GM18907 (cell line): ENCODE measurements at regions not wholly inside any gene's neighbourhood (a gene's known extent, or its start where the extent isn't known, plus 50 kb on each side); places are given as distances from the start of the nearest gene placed in this dataset.

Experiments used
- ATAC-seq: cut with Tn5 transposase; IDR thresholded peaks from one replicate; pipeline ENCODE4 v1.9.1; 2021; ENCODE audit warnings: mild to moderate bottlenecking, moderate library complexity; ENCODE audit not compliant: unreplicated experiment

DNA sequence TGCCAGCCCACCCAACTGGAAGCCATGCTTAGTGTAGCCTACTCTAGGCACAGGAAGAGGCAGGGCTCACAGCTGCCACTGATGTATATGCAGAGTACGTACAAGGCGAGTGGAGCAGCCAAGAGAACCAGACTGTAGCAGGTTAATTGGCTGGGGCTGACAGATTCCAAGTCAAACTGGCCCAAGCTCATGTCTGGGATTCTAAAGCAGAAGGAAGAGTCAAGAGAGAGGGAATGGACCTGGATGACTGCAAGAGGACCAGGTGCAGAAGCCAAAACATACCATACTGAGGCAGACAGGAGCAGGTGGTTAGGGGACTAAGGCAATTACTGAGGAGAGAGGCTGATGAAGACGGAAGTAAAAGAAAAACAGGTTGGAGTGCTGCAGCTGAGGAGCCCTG, 51.3 kb upstream of the LRRN2 start:
- ATAC-seq: no peak

DNA sequence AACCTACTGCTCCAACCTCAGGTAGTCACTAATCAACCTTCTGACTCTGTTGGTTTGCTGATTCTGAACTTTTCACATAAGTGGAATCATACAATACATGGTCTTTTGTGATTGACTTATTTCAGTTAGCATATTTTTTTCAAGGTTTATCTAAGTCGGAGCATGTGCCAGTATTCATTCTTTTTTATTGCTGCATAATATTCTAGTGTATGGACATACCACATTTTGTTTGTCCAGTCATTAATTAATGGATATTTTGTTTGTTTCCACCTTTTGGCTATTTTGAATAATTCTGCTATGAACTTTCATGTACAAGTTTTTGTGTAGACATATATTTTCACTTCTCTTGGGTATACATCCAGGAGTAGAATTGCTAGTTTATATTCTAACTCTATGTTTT, 53.0 kb upstream of the LRRN2 start:
- ATAC-seq: no peak

DNA sequence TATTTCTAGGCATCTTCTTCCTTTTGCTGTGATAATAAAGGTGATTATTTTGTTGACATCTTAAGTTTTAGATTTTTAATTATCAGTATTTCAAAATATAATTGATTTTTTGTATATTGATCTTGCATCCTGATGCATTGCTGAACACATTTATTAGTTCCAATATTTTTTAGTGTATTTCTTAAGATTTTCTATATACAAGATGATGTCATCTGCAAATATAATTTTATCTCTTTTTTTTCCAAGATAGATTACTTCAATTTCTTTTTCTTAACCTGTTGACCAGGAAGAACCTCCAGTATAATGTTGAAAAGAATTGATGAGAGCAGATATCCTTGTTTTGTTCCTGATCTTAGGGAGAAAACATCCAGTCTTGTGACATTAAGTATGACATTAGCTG, 54.8 kb upstream of the LRRN2 start:
- no peak for ATAC-seq

DNA sequence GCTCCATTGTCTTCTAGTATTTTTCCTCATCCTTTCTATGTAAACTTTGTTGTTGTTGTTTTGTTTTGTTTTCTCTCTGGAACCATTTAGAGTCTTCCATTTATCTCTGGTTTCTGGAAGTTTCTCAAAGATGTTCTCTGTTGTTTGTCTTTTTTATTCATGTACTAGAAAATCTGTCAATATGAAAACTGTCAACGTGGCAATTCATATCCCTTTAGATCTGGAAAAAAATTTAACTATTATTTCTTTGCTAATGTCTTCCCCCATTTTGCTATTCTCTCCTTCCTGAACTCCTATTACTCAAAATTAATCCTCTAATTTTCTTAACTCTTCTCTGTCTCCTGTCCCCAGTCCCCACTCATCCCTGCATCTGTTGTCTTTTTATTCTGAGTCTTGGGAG, 55.9 kb upstream of the LRRN2 start:
- ATAC-seq: no peak

DNA sequence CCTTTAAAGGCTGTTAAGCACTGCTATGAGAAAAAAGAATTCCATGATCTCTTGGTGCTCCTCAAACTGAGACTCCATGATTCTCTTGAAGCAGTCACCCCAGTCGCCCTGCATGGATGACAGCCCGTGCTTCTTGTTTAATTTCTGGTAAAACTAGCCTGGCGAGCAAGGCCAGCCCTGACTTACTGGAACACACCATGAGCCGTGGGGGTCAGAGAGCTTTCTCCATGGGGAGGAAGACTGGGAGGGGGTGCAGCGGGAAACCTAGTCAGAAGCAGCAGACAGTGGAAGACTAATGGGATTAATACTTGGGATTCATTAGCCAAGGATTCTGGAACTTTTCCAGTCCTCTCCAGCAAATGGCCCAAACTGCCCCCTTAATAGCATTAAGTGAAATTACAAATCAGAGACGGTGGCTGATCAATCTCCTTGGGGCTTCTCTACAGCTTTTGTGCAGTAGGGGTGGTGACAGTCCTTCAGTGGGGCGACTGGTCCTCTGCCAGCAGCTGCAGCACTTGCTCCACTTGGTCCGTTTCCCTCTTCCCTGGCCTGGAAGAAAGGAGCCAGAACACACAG, 57.2 kb upstream of the LRRN2 start:
- ATAC-seq: no peak

DNA sequence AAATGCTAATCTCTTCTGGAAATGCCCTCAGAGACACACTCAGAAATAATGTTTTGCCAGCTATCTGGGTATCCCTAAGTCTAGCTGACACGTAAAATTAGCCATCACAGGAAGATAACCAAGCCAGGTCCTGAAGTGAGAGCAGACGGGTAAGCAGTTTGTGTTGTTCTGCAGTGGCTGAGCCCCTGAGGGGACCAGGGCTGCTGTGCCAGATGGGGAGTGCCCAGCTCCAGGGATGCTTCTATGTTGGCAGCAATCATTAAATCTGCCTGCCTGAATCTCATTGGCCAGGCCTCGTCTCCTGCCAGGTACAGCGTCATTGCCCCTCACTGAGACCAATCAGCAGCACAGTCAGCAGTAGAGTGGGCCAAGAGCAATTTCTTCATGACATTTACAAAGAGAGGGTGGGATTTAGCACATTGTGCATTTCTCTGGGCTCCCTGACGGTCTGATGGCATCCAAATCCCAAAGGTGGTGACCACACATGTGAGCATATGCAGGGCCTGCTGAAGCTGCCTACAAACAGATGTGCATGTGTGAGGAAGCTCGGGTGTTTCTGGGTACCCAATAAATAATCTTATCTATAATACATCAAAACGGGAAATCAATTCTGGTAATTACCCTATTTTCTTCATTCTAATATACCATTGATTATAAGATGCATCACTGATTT, 58.7 kb upstream of the LRRN2 start:
- ATAC-seq: no peak

DNA sequence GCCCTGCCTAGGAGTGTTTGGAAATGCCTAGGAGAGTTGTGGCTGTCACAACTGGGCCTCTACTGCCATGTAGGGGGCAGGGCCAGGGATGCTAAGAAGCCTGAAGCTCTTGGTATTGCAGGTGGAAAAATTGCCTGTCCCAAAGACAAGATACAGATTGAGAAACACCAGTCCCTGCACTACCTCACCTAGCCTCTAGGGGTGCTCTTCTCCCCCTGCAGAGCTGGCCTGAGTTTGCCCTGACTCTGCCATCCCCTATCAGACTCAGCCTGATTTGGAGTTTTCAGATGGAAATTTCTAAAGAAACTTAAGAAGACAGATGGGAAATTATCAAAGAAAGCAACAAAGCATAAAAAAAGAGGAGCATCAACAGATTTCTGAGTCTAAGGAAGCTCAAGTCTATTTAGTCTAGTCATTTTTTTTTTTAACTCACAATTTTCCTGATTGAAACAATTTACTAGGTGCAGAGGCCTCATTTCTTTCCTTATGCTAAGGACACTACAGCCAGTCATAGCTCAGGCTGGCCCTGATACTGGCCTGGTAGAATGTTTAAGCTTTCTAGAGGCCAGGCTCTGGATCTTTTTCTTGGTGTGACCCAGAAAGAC, 61.4 kb upstream of the LRRN2 start:
- no peak for ATAC-seq

DNA sequence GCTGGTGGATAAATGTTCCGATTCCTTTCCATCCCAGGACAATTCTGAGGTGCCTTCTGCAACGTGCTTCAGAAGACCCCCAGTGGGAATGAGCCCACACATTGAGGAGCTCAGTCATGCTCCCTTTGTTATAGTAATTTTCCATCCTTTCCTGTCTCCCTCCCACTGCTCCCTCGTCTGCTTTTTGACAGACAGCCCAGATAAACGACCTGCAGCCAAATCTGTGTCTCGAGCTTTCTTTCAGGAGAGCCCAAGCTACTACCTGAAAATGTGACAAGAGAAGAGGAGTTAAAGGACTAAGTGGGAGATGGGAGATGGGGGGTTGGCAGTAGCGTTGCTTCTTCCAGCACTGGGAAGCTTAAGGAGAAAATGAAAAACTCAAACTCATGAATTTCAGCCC, 65.9 kb upstream of the LRRN2 start:
- ATAC-seq: no peak

DNA sequence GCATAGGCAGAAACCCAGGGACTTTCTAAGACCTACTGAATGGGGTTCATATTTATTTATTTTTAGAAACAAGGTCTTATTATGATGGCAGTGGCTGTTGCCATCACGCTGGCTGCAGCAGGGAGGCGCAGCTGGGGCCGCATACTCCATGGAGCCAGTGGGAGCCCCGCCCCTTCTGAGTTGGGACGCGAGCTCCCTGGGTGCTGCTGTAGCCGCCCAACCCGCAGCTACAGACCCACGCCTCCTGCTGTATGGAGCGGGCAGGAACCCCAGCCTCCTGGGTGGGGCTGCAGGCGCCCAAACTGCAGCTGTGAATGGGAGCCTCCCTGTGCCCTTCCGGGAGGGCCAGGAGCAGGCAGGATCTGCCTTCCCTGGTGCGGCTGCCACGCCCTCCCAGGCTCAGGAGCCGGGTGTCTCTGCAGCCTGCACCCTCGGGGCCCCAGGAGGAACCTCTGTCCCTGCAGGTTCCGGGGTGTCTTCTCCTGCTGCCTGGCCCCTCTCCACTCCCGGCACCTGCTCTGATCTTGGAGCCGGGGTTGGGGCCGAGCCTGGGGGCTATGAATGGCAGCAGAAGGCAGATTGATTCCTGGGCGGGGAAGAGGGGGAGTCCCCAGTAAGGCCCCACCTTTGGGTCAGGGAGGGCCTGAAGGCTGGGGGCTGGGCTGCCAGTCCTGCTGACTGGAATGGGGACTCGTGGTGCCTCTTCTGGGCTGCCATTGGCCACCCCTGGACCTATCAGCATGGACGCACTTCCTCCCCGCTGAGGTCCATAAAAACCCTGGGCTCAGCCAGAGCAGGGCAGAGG, 66.5 kb upstream of the LRRN2 start:
- ATAC-seq: no peak

DNA sequence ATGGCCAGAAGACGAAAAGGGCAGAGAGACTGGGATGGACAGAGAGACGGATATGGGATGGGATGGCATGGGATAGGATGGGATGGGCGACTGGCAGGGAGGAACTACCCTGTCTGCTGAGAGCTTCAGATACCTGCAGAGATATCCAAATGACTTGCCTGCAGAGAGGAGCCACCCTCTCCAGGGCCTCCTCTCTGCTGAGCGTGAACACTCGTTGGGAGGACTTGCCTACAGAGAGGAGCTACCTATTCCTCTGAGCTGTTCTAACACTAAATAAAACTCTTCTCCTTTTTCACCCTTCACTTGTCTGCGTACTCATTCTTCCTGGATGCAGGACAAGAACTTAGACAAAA, 67.1 kb upstream of the LRRN2 start:
- no peak for ATAC-seq

DNA sequence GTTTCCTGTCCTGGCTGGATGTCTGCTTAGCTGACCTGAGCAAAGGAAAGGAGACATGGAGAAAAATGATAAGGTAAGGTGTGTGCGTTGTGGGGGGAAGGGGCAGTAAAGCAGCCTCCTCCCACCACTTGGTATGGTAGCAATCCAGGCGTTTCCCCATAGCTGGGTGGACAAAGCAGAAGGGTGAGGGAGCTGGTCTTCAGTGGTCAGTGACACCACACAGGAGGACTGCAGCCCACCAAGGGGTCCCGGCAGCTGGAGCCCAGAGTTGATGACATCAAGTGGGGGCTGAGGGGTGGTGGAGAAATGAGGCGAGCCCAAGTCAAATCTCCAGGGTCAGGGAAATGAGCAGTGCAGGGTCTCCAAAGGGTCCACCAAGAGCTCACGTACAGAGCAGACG, 69.3 kb upstream of the LRRN2 start:
- ATAC-seq: no peak

DNA sequence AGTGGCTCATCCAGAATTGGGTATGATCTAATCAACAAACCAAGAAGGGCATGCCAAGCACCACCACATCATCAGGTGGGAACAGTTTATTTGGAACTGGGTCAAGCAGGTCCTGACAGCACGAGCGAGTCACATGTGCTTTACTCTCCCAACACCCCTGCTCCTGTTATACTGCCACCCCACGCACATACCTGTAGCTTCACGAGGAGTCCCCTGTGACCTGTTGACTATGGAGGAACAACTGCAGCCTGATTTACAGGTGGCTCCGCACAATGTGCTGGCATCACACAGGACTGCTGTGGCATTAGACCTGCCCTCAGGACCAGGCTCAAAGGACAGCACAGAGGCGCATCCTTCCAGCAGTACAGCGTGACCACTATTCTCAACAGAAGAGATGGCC, 70.8 kb upstream of the LRRN2 start:
- no peak for ATAC-seq

DNA sequence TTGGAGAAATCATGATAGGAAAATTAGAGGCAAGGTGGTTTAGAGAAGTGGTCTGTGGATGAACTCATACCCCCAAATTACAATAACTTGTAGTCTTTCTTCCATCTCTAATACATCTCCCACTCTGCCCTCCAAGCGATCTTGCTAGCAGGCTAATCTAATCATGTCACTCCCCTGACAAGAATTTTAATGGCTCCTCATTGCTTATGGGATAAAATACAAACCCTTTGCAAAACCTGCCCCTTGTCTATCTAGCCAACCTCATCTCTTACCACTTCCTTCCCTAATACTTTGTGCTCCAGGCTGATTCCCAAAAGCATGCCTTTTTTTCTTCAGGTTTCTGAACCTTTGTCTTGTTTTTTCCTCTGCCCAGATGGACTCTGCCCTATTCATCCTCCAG, 71.3 kb upstream of the LRRN2 start:
- no peak for ATAC-seq

DNA sequence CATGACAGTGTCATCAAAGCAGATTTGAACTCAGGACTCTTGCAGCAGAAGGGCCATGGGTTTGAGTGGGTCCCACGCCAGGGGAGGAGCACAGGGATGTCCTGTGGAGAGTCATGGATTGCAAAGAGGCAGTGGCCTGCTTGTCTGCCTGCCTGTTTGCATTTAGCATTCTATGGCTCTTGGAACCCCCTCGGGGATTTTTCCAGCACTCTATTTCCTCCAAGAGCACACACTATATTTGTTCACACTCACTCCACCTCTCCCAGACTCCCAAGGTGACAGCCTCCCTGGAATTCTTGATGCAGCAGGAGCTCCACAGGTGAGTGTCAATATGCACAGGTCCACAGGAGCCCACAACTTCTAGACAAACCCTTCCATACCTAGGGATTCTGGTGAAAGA, 73.1 kb upstream of the LRRN2 start:
- no peak for ATAC-seq

DNA sequence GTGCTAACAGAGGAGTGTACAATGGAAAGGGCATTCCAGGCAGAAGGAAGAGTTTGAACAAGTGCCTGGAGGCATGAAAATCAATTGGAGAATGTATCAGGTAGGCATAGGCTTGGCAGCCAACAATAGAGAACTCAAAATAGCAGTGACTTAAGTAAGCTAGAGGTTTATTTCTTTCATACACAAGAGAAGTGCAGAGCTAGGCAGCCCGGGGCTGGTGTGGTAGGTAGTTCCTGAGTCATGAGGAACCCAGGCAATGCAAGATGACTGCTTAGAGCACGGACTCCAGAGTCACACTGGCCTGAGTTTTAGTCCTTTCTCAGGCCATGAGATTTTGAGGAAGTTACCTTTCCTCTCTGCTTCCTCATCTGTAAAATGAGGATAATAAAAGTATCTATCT, 74.8 kb upstream of the LRRN2 start:
- no peak for ATAC-seq

DNA sequence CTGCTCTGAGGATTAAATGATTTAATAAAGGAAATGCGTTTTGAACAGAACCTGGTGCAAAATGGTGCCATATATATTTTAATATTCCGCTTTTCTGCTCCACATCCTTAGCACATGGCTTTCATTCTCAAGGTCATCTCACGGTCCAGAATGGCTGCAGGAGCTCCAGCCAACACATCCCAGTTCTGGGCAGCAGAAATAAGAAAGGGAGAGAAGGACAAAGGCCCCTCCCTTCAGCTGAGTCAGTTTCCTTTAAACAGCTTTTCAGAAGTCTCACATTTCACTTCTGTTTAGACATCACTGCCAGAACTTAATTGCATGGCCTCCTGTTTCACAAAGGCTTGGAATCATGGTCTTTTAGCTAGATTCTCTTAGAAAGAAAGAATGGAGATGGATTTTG, 75.2 kb upstream of the LRRN2 start:
- no peak for ATAC-seq

DNA sequence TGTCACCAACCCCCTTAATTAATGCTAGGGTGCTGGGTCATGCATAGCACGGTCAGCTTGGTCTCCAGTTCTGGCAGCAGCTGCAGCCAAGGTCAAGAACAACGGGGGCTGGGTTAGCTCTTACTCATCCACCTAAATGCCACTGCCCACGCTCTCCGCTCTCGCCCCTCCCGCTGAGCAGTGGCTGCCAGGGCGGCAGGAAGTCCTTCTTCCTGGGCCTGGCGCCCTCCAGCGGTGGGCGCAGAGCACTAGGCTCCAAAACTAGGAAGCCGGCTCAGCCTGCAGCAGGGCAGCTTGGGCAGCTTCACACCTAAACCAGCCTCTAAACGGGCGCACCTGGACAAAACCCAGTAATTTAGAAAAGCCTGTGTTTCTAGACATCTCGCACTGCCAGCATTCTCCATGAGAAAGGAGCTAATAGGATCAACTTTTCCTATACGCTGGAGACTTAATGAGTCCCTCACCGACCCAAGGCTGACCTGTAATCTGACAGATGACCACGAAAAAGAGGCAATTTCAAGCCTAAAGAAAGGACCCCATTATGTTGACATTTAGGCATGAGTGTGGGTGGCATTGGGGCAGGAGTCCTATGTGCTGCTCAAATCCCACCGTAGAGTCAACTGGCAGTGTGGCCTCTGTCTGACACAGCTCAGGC, 78.4 kb upstream of the LRRN2 start:
- peak; percentile 70 for ATAC-seq

DNA sequence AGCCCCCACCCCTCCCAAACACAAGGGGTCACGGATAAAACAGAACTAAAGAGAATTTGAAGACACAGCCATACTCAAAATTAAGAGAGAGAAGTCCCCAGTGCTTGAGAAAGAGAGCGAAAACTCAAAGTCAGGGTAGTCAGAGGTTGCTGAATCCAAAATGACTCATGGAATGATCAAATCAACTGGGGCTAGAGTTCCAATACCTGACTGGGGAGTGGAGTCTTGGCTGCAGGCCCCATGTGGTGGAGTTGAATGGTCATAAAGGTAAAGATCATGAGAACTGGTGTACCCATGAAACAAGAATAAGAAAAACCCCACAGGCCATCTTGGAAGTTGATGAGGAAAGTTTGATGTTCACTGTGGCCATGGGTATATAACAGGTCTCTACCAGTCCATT, 84.5 kb upstream of the LRRN2 start:
- no peak for ATAC-seq

DNA sequence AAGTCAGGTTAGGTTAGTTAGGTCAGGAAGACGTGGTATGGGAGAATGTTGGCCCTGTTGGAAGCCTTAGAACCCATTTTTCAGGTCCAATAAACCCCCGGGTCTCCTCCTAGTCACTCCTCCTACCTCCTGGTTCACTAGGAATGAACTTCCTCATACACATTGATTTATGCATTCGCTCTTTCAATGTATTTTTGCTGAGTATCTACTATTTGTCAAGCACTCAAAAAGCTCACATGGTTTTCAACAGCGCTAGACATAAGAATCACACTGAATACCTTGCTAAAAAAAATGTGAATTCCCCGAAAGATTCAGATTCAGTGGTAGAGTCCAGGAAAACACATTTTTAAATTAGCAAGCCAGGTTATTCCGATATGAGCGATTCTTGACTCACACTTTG, 85.8 kb upstream of the LRRN2 start:
- no peak for ATAC-seq

DNA sequence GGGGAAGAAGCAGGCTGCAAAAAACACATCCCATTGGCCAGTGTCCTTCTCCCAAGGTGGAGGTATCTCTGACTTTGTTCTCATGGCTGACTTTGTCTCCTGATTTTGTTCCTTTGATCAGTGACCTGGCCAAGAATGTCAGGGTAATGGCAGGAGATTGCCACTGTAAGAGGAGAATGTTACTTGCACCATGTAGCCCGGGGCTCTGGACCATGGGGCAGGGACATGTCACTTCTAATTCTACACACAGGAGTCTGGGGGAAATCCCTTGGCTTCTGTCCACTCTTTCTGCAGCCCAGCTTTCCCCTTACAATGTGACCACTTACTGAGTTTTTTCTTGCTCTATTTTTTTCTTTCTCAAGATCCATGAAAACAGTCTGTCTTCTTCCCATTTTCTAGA, 87.7 kb upstream of the LRRN2 start:
- no peak for ATAC-seq

DNA sequence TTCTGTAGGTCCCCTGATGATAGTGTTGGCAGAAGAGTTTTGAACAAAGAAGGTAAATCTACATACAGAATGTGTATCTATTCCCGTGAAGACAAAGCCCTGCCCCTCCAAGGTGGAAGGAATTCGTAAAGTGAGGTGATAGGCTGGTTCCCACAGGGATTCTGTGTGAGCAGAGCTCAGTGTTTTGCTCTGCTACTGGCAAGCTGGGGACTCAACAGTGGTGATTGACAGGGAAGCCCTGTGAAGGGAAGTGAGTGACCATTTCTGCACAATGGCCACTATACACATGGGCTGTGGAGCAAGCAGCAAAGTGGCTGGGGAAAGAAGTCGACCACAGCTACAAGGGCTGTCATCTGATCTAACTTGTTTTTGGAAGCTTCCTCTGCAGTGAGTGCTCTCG, 90.0 kb upstream of the LRRN2 start:
- no peak for ATAC-seq

DNA sequence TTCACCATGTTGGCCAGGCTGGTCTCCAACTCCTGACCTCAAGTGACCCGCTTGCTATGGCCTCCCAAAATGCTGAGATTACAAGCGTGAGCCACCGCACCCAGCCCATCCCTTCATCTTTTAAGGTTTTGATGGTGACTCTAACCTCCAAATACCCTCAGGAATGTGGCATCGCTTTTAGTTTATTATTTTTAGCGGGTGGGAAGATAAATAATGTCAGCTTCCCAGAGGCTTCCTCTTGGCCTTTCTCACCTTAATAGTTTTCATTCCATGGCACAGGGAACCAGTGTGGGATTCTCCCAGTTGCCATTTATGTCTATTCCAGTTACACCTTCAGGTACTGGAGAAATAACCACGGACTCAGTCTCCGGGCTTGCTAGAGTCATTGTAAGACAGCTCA, 92.1 kb upstream of the LRRN2 start:
- no peak for ATAC-seq
